K562 (cell line): ENCODE measurements at regions not wholly inside any gene's neighbourhood (a gene's known extent, or its start where the extent isn't known, plus 50 kb on each side); places are given as distances from the start of the nearest gene placed in this dataset.

Experiments used
- ATAC-seq: fragments of 200-7000 bp; cut with Tn5 transposase; 3 replicates; pipeline ENCODE4 v1.9.1; 2020; ENCODE audit warnings: moderate library complexity
- BruUV-seq: library from RNA; stranded (reverse); fragments of 400-500 nt; replicated peaks from 2 replicates; lab custom pipeline; 2021; lab: Mats Ljungman, UMichigan
- CTCF ChIA-PET: fragments of 300-600 bp; formaldehyde crosslinking; extraction: SDS; loops from one replicate; lab custom pipeline; 2021; ENCODE audit warnings: low intra/inter-chr PET ratio; lab: Yijun Ruan, JAX
- POLR2A ChIA-PET: fragments of 300-600, 350-650 bp; sonication (Branson Sonifier 250); formaldehyde crosslinking; extraction: SDS; loops from one replicate; lab custom pipeline; 2021; ENCODE audit warnings: antibody characterized with exemption, inconsistent platforms; lab: Yijun Ruan, JAX
- DNase-seq, 4 experiments: peaks; one replicate each; pipeline versions ENCODE4 v3.0.0 to v3.0.0-alpha.2; 2011 to 2018; ENCODE audit warnings: low spot score in 3 of 4, mixed read lengths in 3 of 4; ENCODE audit errors: extremely low read depth in 1 of 4
- FAIRE-seq: peaks from 2 replicates; lab custom pipeline; 2011; peaks lifted over from hg19 to GRCh38; lab: Jason Lieb, UNC
- H2AFZ ChIP-seq: 2 replicates; pipeline ENCODE4 v1.6.0; 2011; ENCODE audit warnings: low read depth, low read length, control low read depth, inconsistent platforms
- H3K27ac ChIP-seq: fragments of 200-600 bp; 3 replicates; pipeline ENCODE4 v1.8.0; 2011; ENCODE audit warnings: low read depth, mild to moderate bottlenecking, control low read depth, inconsistent platforms, low read length, moderate library complexity, mixed read lengths; ENCODE audit errors: extremely low read depth
- H3K27me3 ChIP-seq, 2 experiments: fragments of 300-600 bp in 1 of 2; 2 replicates in 1 of 2; 3 replicates in 1 of 2; pipeline versions ENCODE4 v1.6.0 to v1.8.0; 2011; ENCODE audit warnings: inconsistent platforms in 2 of 2, low read length in 2 of 2, mild to moderate bottlenecking in 1 of 2, mixed read lengths in 1 of 2, moderate library complexity in 1 of 2; ENCODE audit not compliant: control insufficient read depth in 2 of 2, insufficient read depth in 2 of 2
- H3K36me3 ChIP-seq: fragments of 300-600 bp; 3 replicates; pipeline ENCODE4 v1.8.0; 2011; ENCODE audit warnings: mild to moderate bottlenecking, low read length, inconsistent platforms; ENCODE audit not compliant: control insufficient read depth, insufficient read depth
- H3K4me1 ChIP-seq, 2 experiments: fragments of 200-600 bp in 1 of 2; replicated peaks in 1 of 2; 2 replicates in 1 of 2; 3 replicates in 1 of 2; pipeline versions ENCODE4 v1.5.1 to v1.8.0; 2011; ENCODE audit warnings: inconsistent platforms in 2 of 2, low read length in 2 of 2, mild to moderate bottlenecking in 1 of 2, mixed read lengths in 1 of 2, moderate library complexity in 1 of 2; ENCODE audit not compliant: control insufficient read depth in 2 of 2, insufficient read depth in 2 of 2
- H3K4me2 ChIP-seq: 2 replicates; pipeline ENCODE4 v1.6.1; 2011; ENCODE audit warnings: low read length, control low read depth, inconsistent platforms, mixed read lengths; ENCODE audit not compliant: insufficient read depth
- H3K4me3 ChIP-seq: fragments of 200-600 bp; sonication (generic), shearing (Covaris generic); 2 replicates; pipeline ENCODE4 v1.5.1; 2016; ENCODE audit warnings: control low read depth, inconsistent platforms
- H3K79me2 ChIP-seq: fragments of 200-600 bp; 3 replicates; pipeline ENCODE4 v1.8.0; 2011; ENCODE audit warnings: low read length, inconsistent platforms; ENCODE audit not compliant: control insufficient read depth, insufficient read depth
- H3K9ac ChIP-seq, 2 experiments: 2 replicates each; pipeline versions ENCODE4 v1.6.0 to v1.6.1; 2011; ENCODE audit warnings: low read depth in 2 of 2, low read length in 2 of 2, control low read depth in 1 of 2, inconsistent platforms in 1 of 2, mild to moderate bottlenecking in 1 of 2, mixed read lengths in 1 of 2; ENCODE audit not compliant: insufficient read depth in 1 of 2
- H3K9me1 ChIP-seq: one replicate; pipeline ENCODE4 v1.6.0; 2011; ENCODE audit warnings: inconsistent platforms, mild to moderate bottlenecking, low read length, moderate library complexity; ENCODE audit not compliant: control insufficient read depth, insufficient read depth
- H3K9me3 ChIP-seq: replicated peaks from 2 replicates; pipeline ENCODE4 v1.5.1; 2011; ENCODE audit warnings: low read depth, low read length, inconsistent platforms; ENCODE audit not compliant: control insufficient read depth, insufficient read depth
- H4K20me1 ChIP-seq: replicated peaks from 2 replicates; pipeline ENCODE4 v1.6.1; 2011; ENCODE audit warnings: low read length, inconsistent platforms, mixed read lengths; ENCODE audit not compliant: control insufficient read depth, insufficient read depth
- CXXC5 ChIP-seq: fragments of 250-450 bp; sonication (Bioruptor Pico); IDR thresholded peaks from 2 replicates; pipeline ENCODE4 v1.8.0; 2022; ENCODE audit warnings: inconsistent platforms, mild to moderate bottlenecking, moderate library complexity
- DACH1 ChIP-seq: fragments of 450-650 bp; IDR thresholded peaks from 2 replicates; pipeline ENCODE4 v1.6.1; 2018; ENCODE audit not compliant: partially characterized antibody
- HSF4 ChIP-seq: fragments of 250-450 bp; sonication (Bioruptor Pico); IDR thresholded peaks from 2 replicates; pipeline ENCODE4 v2.1.2; 2022; ENCODE audit warnings: mild to moderate bottlenecking, moderate library complexity, borderline replicate concordance
- ILK ChIP-seq: fragments of 450-650 bp; IDR thresholded peaks from 2 replicates; pipeline ENCODE4 v1.6.1; 2016; ENCODE audit warnings: missing genetic modification characterization, low read depth, mild to moderate bottlenecking, missing compliant biosample characterization, moderate library complexity, borderline replicate concordance
- MBD2 ChIP-seq: sonication (generic); IDR thresholded peaks from 2 replicates; pipeline ENCODE4 v1.6.1; 2016; ENCODE audit warnings: low read depth, borderline replicate concordance
- NCOA2 ChIP-seq, 2 experiments: fragments of 450-650 bp; IDR thresholded peaks; 2 replicates each; pipeline ENCODE4 v1.6.1; 2018; ENCODE audit warnings: mild to moderate bottlenecking in 2 of 2, moderate library complexity in 1 of 2; ENCODE audit not compliant: partially characterized antibody in 2 of 2
- NONO ChIP-seq, 2 experiments: fragments of 200-400 bp in 1 of 2; fragments of 450-650 bp in 1 of 2; formaldehyde crosslinking in 1 of 2; IDR thresholded peaks; 2 replicates each; pipeline ENCODE4 v1.6.1; 2017; ENCODE audit warnings: low read depth in 2 of 2, mild to moderate bottlenecking in 2 of 2, moderate library complexity in 2 of 2, low read length in 1 of 2
- POLR3G ChIP-seq: IDR thresholded peaks from 2 replicates; pipeline ENCODE4 v1.6.1; 2011; ENCODE audit not compliant: insufficient read length, insufficient replicate concordance; ENCODE audit errors: extremely low read depth
- PTBP1 ChIP-seq: fragments of 200-400 bp; formaldehyde crosslinking; IDR thresholded peaks from 2 replicates; pipeline ENCODE4 v1.6.1; 2017; ENCODE audit warnings: low read depth, low read length
- PYGO2 ChIP-seq: fragments of 450-650 bp; IDR thresholded peaks from 2 replicates; pipeline ENCODE4 v1.6.1; 2016; ENCODE audit warnings: mild to moderate bottlenecking, missing genetic modification characterization, moderate library complexity, missing compliant biosample characterization
- TAL1 ChIP-seq: fragments of 450-650 bp; IDR thresholded peaks from 2 replicates; pipeline ENCODE4 v1.6.1; 2016; ENCODE audit warnings: mild to moderate bottlenecking
- ZNF133 ChIP-seq: fragments of 250-450 bp; sonication (Bioruptor Pico); IDR thresholded peaks from 2 replicates; pipeline ENCODE4 v1.4.0; 2020; ENCODE audit warnings: mild to moderate bottlenecking
- ZNF445 ChIP-seq: fragments of 250-450 bp; sonication (Bioruptor Pico); IDR thresholded peaks from 2 replicates; pipeline ENCODE4 v1.4.0; 2020; ENCODE audit warnings: low read depth, mild to moderate bottlenecking, moderate library complexity
- ZNF644 ChIP-seq: fragments of 200-800 bp; sonication (Bioruptor generic); IDR thresholded peaks from 2 replicates; pipeline ENCODE4 v1.6.1; 2016; ENCODE audit warnings: low read depth, missing genetic modification characterization, missing compliant biosample characterization
- WGBS: fragments of 100-300 bp; shearing (Covaris generic); methylation state at CpG from one replicate; pipeline ENCODE4 v1.1.6; 2016; ENCODE audit warnings: low coverage, mixed read lengths; ENCODE audit not compliant: insufficient coverage; ENCODE audit errors: missing lambda C conversion rate; 5-methylcytosine and 5-hydroxymethylcytosine counted together
- in situ Hi-C: fragments of 300-500 bp; cut with MboI; formaldehyde crosslinking; loops from 4 replicates; pipeline ENCODE4 v1.15.0; 2018; ENCODE audit warnings: inconsistent platforms, mixed read lengths
- intact Hi-C: fragments of 100-400 bp; cut with micrococcal nuclease; formaldehyde crosslinking; loops from 2 replicates; pipeline ENCODE4 v1.14.2; 2022
- TF ChIP-seq, protein P1 (sequence below): fragments of 250-450 bp; sonication (Bioruptor Pico); IDR thresholded peaks from 2 replicates; pipeline ENCODE4 v1.8.0; 2021; ENCODE audit warnings: moderate library complexity, mild to moderate bottlenecking, inconsistent platforms

DNA sequence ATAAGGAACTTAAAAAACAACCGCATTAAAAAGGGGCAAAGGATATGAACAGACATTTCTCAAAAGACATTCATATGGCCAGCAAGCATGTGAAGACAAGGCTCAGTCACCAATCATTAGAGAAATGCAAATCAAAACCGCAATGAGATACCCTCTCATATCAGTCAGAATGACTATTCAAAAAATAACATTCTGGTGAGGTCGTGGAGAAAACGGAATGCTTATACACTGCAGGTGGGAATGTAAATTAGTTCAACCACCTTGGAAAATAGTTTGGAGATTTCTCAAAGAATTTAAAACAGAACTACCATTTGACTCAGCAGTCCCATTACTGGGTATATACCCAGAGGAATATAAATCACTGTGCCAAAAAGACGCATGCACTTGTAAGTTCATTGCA, 496.6 kb upstream of the SGO1 start:
- ATAC-seq (no peak), FAIRE-seq (no peak), DNase-seq (no peak)
- intact Hi-C loops (no loop called here), in situ Hi-C loops (no loop called here)
- Histone ChIP-seq H3K9me1 (no peaks in the 10 kb centered on the region), H3K36me3 (no peaks in the 10 kb centered on the region), H3K4me3 (no peak overlapping the region), H3K4me1 (no peaks in the 10 kb centered on the region), H3K27me3 (no peaks in the 10 kb centered on the region), H3K79me2 (no peaks in the 10 kb centered on the region), H3K4me2 (no peak overlapping the region), H3K9me3 (no peaks in the 10 kb centered on the region), H4K20me1 (no peaks in the 10 kb centered on the region), H3K27ac (no peak overlapping the region), H2AFZ (no peak overlapping the region), H3K9ac (no peak overlapping the region)
- BruUV-seq: no TSS peak
- no peak for TF ChIP-seq CXXC5 (CRISPR knock-in tag)
- no peak for TF ChIP-seq NCOA2 (IDR thresholded peaks at IDR 0.05; ENCODE audit: partially characterized antibody in 2 of 2)
- TF ChIP-seq HSF4 (CRISPR knock-in tag): no peak
- TF ChIP-seq PTBP1: no peak
- TF ChIP-seq, protein P1, sequence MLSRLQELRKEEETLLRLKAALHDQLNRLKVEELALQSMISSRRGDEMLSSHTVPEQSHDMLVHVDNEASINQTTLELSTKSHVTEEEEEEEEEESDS (CRISPR knock-in tag): no peak
- TF ChIP-seq ZNF644 (tag): no peak
- no peak for TF ChIP-seq ZNF133 (CRISPR knock-in tag)
- no peak for TF ChIP-seq ILK (tag)
- no peak for TF ChIP-seq PYGO2 (tag)
- no peak for TF ChIP-seq TAL1
- TF ChIP-seq ZNF445: no peak
- no peak for TF ChIP-seq DACH1
- TF ChIP-seq NONO (IDR thresholded peaks at IDR 0.05; ENCODE audit: low read depth in 2 of 2, low read length in 1 of 2): no peak
- no peak for TF ChIP-seq MBD2
- TF ChIP-seq POLR3G: no peak
- 1% methylated on average over 5 of the region's 5 CpGs for WGBS
- ChIA-PET CTCF (no interaction called here), POLR2A (interaction anchor here (0.6 kb wide), 1 partner anchor 26 kb away, joined by 3 read pairs; no protein-coding TSS in a partner anchor)
